ENCODE measurements at regions not wholly inside any gene's neighbourhood (a gene's known extent, or its start where the extent isn't known, plus 50 kb on each side); places are given as distances from the start of the nearest gene placed in this dataset.

DNA sequence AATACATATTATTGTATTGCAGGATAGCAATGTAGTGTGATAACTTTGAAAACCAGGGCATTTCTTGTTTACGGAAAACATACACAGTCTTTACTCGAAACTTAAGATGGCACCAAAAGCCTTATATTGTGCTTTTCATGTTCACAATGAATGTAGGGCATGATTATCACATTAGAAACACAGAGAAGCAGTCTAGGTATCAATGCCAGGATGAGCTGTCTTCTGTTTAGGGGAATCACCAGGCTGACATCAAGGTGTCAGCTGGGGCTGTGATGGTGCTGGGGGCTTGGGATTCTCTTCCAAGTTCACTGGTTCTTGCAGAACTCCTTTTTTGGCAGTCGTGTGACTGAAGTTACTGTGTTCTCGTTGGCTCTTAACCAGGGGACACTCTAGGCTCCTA is 1067.3 kb downstream of the FLRT2 start:
- no peaks in the 10 kb centered on the region for H3K27me3 ChIP-seq
- intact Hi-C loops (cut with DNase I) = no loop called here
- H3K9ac ChIP-seq (ENCODE audit: low read depth in 2 of 2, low read length in 2 of 2) = no peak overlapping the region

DNA sequence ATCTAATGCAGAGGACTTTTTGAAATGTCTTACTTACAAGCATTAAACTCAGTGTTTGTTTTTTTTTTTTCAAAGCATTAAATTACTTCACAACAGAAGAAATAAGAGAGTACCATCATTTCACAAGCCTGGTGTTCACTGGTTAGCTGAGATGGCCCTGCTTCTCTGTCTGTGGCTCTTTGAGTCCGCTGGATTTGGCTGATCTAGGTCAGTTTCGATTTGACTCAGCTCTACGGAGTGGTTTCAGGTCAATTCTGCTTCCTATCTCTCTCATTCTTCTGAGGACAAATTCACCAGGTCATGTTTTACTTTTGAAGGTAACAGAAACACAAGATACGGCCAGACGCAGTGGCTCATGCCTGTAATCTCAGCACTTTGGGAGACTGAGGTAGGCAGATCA is 1066.1 kb downstream of the FLRT2 start:
- TF ChIP-seq CTCF (IDR thresholded peaks at IDR 0.05) = no peak
- intact Hi-C loops (cut with DNase I) = no loop called here
- Histone ChIP-seq H3K27ac (no peak overlapping the region), H3K4me1 (no peaks in the 10 kb centered on the region), H3K9me3 (no peaks in the 10 kb centered on the region), H3K27me3 (no peaks in the 10 kb centered on the region), H3K4me3 (no peak overlapping the region), H3K36me3 (no peaks in the 10 kb centered on the region), H3K9ac (ENCODE audit: low read depth in 2 of 2, low read length in 2 of 2) (no peak overlapping the region)
- no peak for DNase-seq

More for the DNA sequence above, 1067.3 kb downstream of the FLRT2 start:
- Histone ChIP-seq H3K4me3 (no peak overlapping the region), H3K27ac (no peak overlapping the region), H3K9me3 (no peaks in the 10 kb centered on the region), H3K4me1 (no peaks in the 10 kb centered on the region), H3K36me3 (no peaks in the 10 kb centered on the region)
- DNase-seq = no peak
- TF ChIP-seq CTCF (IDR thresholded peaks at IDR 0.05) = no peak

DNA sequence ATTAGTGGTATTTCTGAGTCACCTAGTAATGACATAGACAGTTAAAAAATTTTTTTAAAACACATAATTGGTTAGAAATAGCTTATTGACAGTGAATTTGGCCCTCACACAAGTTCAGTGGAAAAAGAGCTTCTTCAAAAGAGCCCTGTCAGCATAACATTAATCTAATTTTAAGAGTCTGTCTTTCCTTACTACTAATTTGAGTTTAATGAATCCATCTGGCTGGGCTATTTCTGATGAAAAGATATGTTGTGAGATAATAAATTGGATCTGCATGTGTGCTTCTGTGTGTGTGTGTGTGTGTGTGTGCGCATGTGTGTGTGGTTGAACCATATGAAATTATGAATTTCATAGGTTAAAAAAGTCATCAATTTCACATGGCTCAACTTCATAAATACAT is 1045.2 kb downstream of the FLRT2 start:
- TF ChIP-seq CTCF (IDR thresholded peaks at IDR 0.05) = no peak
- Histone ChIP-seq H3K4me3 (no peak overlapping the region), H3K36me3 (no peaks in the 10 kb centered on the region), H3K9me3 (no peaks in the 10 kb centered on the region), H3K9ac (ENCODE audit: low read depth in 2 of 2, low read length in 2 of 2) (no peak overlapping the region), H3K27me3 (no peaks in the 10 kb centered on the region), H3K4me1 (no peaks in the 10 kb centered on the region), H3K27ac (no peak overlapping the region)
- intact Hi-C loops (cut with DNase I) = no loop called here
- no peak for DNase-seq

DNA sequence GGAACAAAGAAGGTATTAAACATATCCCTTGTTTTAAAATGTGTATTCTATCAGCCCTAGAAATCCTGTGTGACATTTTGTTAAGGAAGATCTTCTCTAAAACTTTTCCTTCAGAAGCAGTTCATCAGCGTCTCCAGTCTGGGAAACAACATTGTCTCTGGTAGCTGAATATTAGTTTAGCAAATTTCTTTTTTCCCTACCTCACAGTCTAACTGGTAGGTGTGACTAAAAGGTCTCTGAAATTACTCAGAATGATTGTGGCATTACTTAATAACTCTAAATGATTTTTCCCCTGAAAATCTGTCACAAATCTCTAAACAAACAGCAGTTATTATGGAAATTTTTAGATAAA is 1044.8 kb downstream of the FLRT2 start:
- no peaks in the 10 kb centered on the region for H3K36me3 ChIP-seq
- DNase-seq = no peak
- no peak overlapping the region for H3K9ac ChIP-seq (ENCODE audit: low read depth in 2 of 2, low read length in 2 of 2)
- H3K9me3 ChIP-seq = no peaks in the 10 kb centered on the region
- no peaks in the 10 kb centered on the region for H3K4me1 ChIP-seq
- H3K4me3 ChIP-seq = no peak overlapping the region
- no peak for TF ChIP-seq CTCF (IDR thresholded peaks at IDR 0.05)
- no peak overlapping the region for H3K27ac ChIP-seq
- H3K27me3 ChIP-seq = no peaks in the 10 kb centered on the region
- intact Hi-C loops (cut with DNase I) = no loop called here

- H3K4me3 ChIP-seq = no peak overlapping the region
- H3K9ac ChIP-seq (ENCODE audit: low read depth in 2 of 2, low read length in 2 of 2) = no peak overlapping the region
- TF ChIP-seq CTCF (IDR thresholded peaks at IDR 0.05) = no peak
- intact Hi-C loops (cut with DNase I) = no loop called here
- H3K9me3 ChIP-seq = no peaks in the 10 kb centered on the region
- no peaks in the 10 kb centered on the region for H3K27me3 ChIP-seq
- no peak overlapping the region for H3K27ac ChIP-seq
- H3K4me1 ChIP-seq = no peaks in the 10 kb centered on the region
- H3K36me3 ChIP-seq = no peaks in the 10 kb centered on the region
- DNase-seq = no peak
Observed at GRCh38 chr14:86574051-86574777, 1044.3 kb downstream of the FLRT2 start.

Measured in colonic mucosa (tissue), 4 donors.